Natural killer cell (primary cell): ENCODE measurements at regions not wholly inside any gene's neighbourhood (a gene's known extent, or its start where the extent isn't known, plus 50 kb on each side); places are given as distances from the start of the nearest gene placed in this dataset.

ENCODE experiments used
- ATAC-seq, 3 donors: fragments of 150-1000 bp in 2 of 3; fragments of 200-7000 bp in 1 of 3; cut with Tn5 transposase; 1 replicate in 1 of 3; 2 replicates in 2 of 3; pipeline ENCODE4 v1.10.0; 2021; ENCODE audit warnings: mild to moderate bottlenecking in 2 of 3, moderate library complexity in 2 of 3
- DNase-seq, 2 donors: peaks; one replicate each; pipeline versions ENCODE4 v3.0.0 to v3.0.0-alpha.2; 2013 to 2021; ENCODE audit warnings: mixed read lengths in 1 of 2
- H3K27ac ChIP-seq: one replicate; pipeline ENCODE4 v1.5.1; 2013; ENCODE audit warnings: mild to moderate bottlenecking, low read length
- H3K27me3 ChIP-seq: one replicate; pipeline ENCODE4 v1.6.1; 2013; ENCODE audit warnings: low read length; ENCODE audit not compliant: control insufficient read depth, insufficient read depth
- H3K36me3 ChIP-seq: one replicate; pipeline ENCODE4 v1.6.1; 2013; ENCODE audit warnings: low read length; ENCODE audit not compliant: control insufficient read depth, insufficient read depth
- H3K4me1 ChIP-seq: one replicate; pipeline ENCODE4 v1.6.1; 2013; ENCODE audit warnings: low read length; ENCODE audit not compliant: control insufficient read depth, insufficient read depth
- H3K4me3 ChIP-seq: one replicate; pipeline ENCODE4 v1.5.1; 2013; ENCODE audit warnings: low read length
- H3K9me3 ChIP-seq: one replicate; pipeline ENCODE4 v1.6.1; 2013; ENCODE audit warnings: low read length; ENCODE audit not compliant: control insufficient read depth, insufficient read depth
- H3K27ac Mint-ChIP-seq, 2 donors: one replicate each; pipeline ENCODE4 v1.8.0; 2022; ENCODE audit warnings: mild to moderate bottlenecking in 2 of 2, mixed read lengths in 2 of 2, moderate library complexity in 1 of 2
- H3K27me3 Mint-ChIP-seq, 2 donors: one replicate each; pipeline ENCODE4 v1.8.0; 2022; ENCODE audit warnings: low read depth in 2 of 2, mixed read lengths in 2 of 2
- H3K36me3 Mint-ChIP-seq: one replicate; pipeline ENCODE4 v1.8.0; 2022; ENCODE audit warnings: mixed read lengths
- H3K4me1 Mint-ChIP-seq, 2 donors: one replicate each; pipeline ENCODE4 v1.8.0; 2022; ENCODE audit warnings: mixed read lengths in 2 of 2
- H3K4me3 Mint-ChIP-seq: one replicate; pipeline ENCODE4 v1.8.0; 2022; ENCODE audit warnings: mild to moderate bottlenecking, moderate library complexity, mixed read lengths
- H3K9me3 Mint-ChIP-seq, 2 donors: one replicate each; pipeline ENCODE4 v1.8.0; 2022; ENCODE audit warnings: mixed read lengths in 2 of 2
- CTCF ChIP-seq: fragments of 200-600 bp; IDR thresholded peaks from one replicate; pipeline ENCODE4 v1.8.0; 2022; ENCODE audit warnings: antibody characterized with exemption
- WGBS: methylation state at CpG from one replicate; pipeline ENCODE4 v1.1.7; 2013; ENCODE audit warnings: missing lambda C conversion rate; ENCODE audit not compliant: insufficient coverage; 5-methylcytosine and 5-hydroxymethylcytosine counted together
- intact Hi-C: fragments of 100-400 bp; cut with micrococcal nuclease; formaldehyde crosslinking; loops from one replicate; pipeline ENCODE4 v1.14.2; 2022

DNA sequence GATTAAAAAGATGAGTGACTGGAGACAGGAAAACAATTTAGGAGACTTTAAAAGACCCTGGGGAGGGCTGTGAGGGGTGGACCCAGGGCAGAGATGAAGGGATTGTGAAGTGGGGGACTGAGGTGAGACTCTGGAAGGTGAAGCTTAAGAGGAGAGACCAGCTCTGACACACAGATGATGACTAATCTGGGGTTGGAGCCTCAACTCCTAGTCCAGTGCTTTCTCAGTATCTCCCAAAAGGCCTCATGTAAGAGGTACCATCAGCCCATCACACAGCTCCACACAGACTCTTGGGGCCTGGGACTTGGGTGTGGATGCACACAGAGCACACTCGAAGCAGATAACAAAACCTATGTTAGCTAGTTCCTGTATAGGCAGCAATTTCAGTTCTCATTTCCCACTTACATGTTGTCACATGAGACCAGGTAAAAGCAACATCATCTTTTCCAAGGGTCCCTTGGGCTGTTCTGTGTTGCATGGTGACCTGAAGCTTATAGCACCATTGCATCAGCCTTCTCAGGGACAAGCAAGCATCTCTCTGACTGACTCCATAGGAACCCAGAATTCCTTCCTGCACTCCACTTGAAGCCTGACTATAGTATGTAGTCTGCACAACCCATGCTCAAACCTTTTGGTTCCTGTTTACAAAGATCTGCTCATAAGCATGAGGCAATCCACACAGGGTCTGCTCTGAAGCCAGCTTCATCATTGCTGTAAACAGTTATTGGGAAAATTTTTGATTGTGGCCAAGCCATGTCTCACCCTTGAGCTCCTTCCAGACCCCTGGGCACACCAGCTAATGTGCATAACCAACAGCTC is 88.6 kb upstream of the MYCBP2 start:
- no peaks in the 10 kb centered on the region for H3K9me3 ChIP-seq
- whole genome bisulfite sequencing: 54% methylated on average over 1 of the region's 1 CpG
- H3K36me3 ChIP-seq: no peaks in the 10 kb centered on the region
- no peak overlapping the region for H3K4me3 ChIP-seq
- intact Hi-C loops: no loop called here
- ATAC-seq (no peak), DNase-seq (no peak)
- Mint-ChIP-seq H3K27ac (no peak overlapping the region), H3K36me3 (no peaks in the 10 kb centered on the region), H3K9me3 (no peaks in the 10 kb centered on the region), H3K4me3 (no peak overlapping the region), H3K27me3 (peaks cover 0 to 2% of the 10 kb centered on the region in 2 donors), H3K4me1 (no peaks in the 10 kb centered on the region)
- no peaks in the 10 kb centered on the region for H3K4me1 ChIP-seq
- no peak for TF ChIP-seq CTCF
- no peaks in the 10 kb centered on the region for H3K27me3 ChIP-seq
- no peak overlapping the region for H3K27ac ChIP-seq

DNA sequence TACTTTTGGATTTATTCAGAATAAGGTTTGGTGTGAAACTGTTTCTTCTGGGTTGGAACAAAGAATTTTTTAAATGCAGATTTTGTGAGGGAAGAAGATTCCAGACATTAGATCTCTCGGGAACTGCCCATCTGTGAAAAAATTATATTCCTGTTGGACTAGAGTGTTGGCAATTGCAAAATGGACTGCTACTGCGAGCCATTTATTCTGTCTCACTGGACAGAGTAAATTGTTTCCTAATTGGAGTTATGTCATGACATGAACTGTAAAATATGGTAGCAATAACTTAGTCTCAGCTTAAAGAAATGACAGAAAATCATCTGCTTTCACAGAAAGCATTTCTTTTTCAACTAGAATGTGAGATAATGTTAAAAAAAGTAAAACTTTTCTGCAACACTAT is 86.0 kb upstream of the MYCBP2 start:
- WGBS: 95% methylated on average over 2 of the region's 2 CpGs
- intact Hi-C loops: no loop called here
- no peak overlapping the region for H3K4me3 Mint-ChIP-seq
- Histone ChIP-seq H3K4me3 (no peak overlapping the region), H3K36me3 (no peaks in the 10 kb centered on the region), H3K27ac (no peak overlapping the region), H3K4me1 (no peaks in the 10 kb centered on the region), H3K27me3 (no peaks in the 10 kb centered on the region), H3K9me3 (no peaks in the 10 kb centered on the region)
- H3K4me1 Mint-ChIP-seq: no peaks in the 10 kb centered on the region
- no peak for DNase-seq
- H3K9me3 Mint-ChIP-seq: no peaks in the 10 kb centered on the region
- H3K27me3 Mint-ChIP-seq: peaks cover 0 to 2% of the 10 kb centered on the region in 2 donors
- H3K36me3 Mint-ChIP-seq: no peaks in the 10 kb centered on the region
- TF ChIP-seq CTCF: no peak
- no peak overlapping the region for H3K27ac Mint-ChIP-seq
- no peak for ATAC-seq

- DNase-seq (no peak), ATAC-seq (no peak)
- 64% methylated on average over 3 of the region's 3 CpGs for WGBS
- no peak for TF ChIP-seq CTCF
- intact Hi-C loops: no loop called here
- H3K4me1 Mint-ChIP-seq: no peaks in the 10 kb centered on the region
- H3K4me3 Mint-ChIP-seq: no peak overlapping the region
- H3K36me3 Mint-ChIP-seq: no peaks in the 10 kb centered on the region
- no peaks in the 10 kb centered on the region for H3K9me3 ChIP-seq
- H3K9me3 Mint-ChIP-seq: no peaks in the 10 kb centered on the region
- no peak overlapping the region for H3K4me3 ChIP-seq
- peaks cover 0 to 2% of the 10 kb centered on the region in 2 donors for H3K27me3 Mint-ChIP-seq
- no peaks in the 10 kb centered on the region for H3K27me3 ChIP-seq
- H3K4me1 ChIP-seq: no peaks in the 10 kb centered on the region
- no peaks in the 10 kb centered on the region for H3K36me3 ChIP-seq
- H3K27ac Mint-ChIP-seq: no peak overlapping the region
- H3K27ac ChIP-seq: no peak overlapping the region
Observed at GRCh38 chr13:77412116-77412635, 85.3 kb upstream of the MYCBP2 start.

DNA sequence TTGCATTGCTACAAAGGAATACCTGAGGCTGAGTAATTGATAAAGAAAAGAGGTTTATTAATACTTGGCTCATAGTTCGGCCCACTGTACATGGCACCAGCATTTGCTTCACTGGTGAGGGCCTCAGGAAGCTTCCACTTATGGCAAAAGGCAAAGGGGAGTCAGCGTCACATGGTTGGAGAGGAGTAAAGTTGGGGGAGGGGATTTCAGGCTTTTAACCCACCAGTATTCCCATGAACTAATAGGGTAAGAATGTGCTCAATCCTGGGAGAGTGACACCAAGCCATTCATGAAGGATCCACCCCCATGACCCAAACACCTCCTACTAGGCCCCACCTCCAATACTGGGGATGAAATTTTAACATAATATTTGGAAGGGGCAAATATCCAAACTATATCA is 82.5 kb upstream of the MYCBP2 start:
- no peaks in the 10 kb centered on the region for H3K36me3 ChIP-seq
- Mint-ChIP-seq H3K27me3 (no peaks in the 10 kb centered on the region), H3K27ac (no peak overlapping the region), H3K36me3 (no peaks in the 10 kb centered on the region), H3K4me1 (no peaks in the 10 kb centered on the region), H3K9me3 (no peaks in the 10 kb centered on the region), H3K4me3 (no peak overlapping the region)
- no peak for TF ChIP-seq CTCF
- intact Hi-C loops: no loop called here
- H3K27ac ChIP-seq: no peak overlapping the region
- H3K4me3 ChIP-seq: no peak overlapping the region
- H3K9me3 ChIP-seq: no peaks in the 10 kb centered on the region
- H3K4me1 ChIP-seq: no peaks in the 10 kb centered on the region
- WGBS: 94% methylated on average over 1 of the region's 2 CpGs
- H3K27me3 ChIP-seq: no peaks in the 10 kb centered on the region
- DNase-seq (no peak), ATAC-seq (no peak)
